22Rv1 (cell line): ENCODE measurements at regions not wholly inside any gene's neighbourhood (a gene's known extent, or its start where the extent isn't known, plus 50 kb on each side); places are given as distances from the start of the nearest gene placed in this dataset.

ENCODE experiments used
- ZFX ChIP-seq: fragments of 450-650 bp; IDR thresholded peaks from 2 replicates; pipeline ENCODE4 v1.6.1; 2017; ENCODE audit warnings: antibody characterized with exemption, borderline replicate concordance
- TF ChIP-seq, protein P1 (sequence below): fragments of 450-650 bp; IDR thresholded peaks from 2 replicates; pipeline ENCODE4 v1.5.1; 2017; ENCODE audit warnings: mild to moderate bottlenecking

DNA sequence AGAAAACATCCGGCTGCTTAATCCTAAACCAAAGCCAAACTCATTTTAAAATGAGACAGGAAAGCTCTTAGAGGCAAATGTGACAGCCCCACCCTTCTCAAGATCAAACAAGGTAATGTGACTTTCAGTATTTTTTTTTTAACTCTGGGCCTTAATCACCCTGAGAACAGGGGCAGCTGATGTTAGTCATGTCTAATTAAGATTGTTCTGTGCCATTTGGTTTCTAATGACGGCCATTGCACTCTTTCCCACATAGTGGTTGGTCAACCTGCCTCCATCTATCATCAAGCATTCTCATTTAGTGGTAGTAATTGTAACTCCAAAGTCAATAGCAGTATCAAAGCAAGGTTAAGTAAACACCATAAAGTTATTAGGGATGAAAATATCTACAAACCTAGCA, 191.6 kb upstream of the EXOC2 start:
- no peak for TF ChIP-seq ZFX
- TF ChIP-seq, protein P1, sequence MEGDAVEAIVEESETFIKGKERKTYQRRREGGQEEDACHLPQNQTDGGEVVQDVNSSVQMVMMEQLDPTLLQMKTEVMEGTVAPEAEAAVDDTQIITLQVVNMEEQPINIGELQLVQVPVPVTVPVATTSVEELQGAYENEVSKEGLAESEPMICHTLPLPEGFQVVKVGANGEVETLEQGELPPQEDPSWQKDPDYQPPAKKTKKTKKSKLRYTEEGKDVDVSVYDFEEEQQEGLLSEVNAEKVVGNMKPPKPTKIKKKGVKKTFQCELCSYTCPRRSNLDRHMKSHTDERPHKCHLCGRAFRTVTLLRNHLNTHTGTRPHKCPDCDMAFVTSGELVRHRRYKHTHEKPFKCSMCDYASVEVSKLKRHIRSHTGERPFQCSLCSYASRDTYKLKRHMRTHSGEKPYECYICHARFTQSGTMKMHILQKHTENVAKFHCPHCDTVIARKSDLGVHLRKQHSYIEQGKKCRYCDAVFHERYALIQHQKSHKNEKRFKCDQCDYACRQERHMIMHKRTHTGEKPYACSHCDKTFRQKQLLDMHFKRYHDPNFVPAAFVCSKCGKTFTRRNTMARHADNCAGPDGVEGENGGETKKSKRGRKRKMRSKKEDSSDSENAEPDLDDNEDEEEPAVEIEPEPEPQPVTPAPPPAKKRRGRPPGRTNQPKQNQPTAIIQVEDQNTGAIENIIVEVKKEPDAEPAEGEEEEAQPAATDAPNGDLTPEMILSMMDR = no peak
